HCT116 (cell line): ENCODE measurements at regions not wholly inside any gene's neighbourhood (a gene's known extent, or its start where the extent isn't known, plus 50 kb on each side); places are given as distances from the start of the nearest gene placed in this dataset.

Experiments
- ATAC-seq: fragments of 200-7000 bp; cut with Tn5 transposase; 2 replicates; pipeline ENCODE4 v1.9.1; 2020; ENCODE audit warnings: mild to moderate bottlenecking, moderate library complexity
- BruUV-seq: library from RNA; stranded (reverse); fragments of 400-500 nt; replicated peaks from 2 replicates; lab custom pipeline; 2021; lab: Mats Ljungman, UMichigan
- CTCF ChIA-PET: fragments of 300-600 bp; sonication (Branson Sonifier 250); formaldehyde crosslinking; loops from one replicate; lab custom pipeline; 2021; ENCODE audit warnings: antibody characterized with exemption; lab: Charles Lee
- POLR2A ChIA-PET: fragments of 300-600, 350-600 bp; sonication (Branson Sonifier 250); formaldehyde crosslinking; loops from one replicate; lab custom pipeline; 2021; ENCODE audit warnings: antibody characterized with exemption; lab: Charles Lee
- RAD21 ChIA-PET, 2 experiments: fragments of 300-600 bp; sonication (Branson Sonifier 250); formaldehyde crosslinking; loops; one replicate each; lab custom pipeline; 2023; ENCODE audit warnings: low total read pairs in 2 of 2; ENCODE audit not compliant: uncharacterized antibody in 2 of 2, unreplicated experiment in 2 of 2, low non-redundant PET in 1 of 2; lab: Charles Lee
- DNase-seq: peaks from one replicate; pipeline ENCODE4 v3.0.0-alpha.2; 2010; ENCODE audit warnings: low read depth, low spot score
- H2AFZ ChIP-seq: fragments of 200-600 bp; shearing (Covaris generic), sonication (generic); 2 replicates; pipeline ENCODE4 v1.6.1; 2017; ENCODE audit warnings: low read depth, mixed run types, mixed read lengths, antibody characterized with exemption, low read length; ENCODE audit not compliant: poor library complexity, severe bottlenecking
- H3K27ac ChIP-seq: 2 replicates; pipeline ENCODE4 v1.5.1; 2012; ENCODE audit warnings: low read depth, low read length
- H3K27me3 ChIP-seq: fragments of 200-600 bp; sonication (generic); 2 replicates; pipeline ENCODE4 v1.6.1; 2016; ENCODE audit warnings: mixed run types, low read length, mixed read lengths; ENCODE audit not compliant: insufficient read depth
- H3K36me3 ChIP-seq, 2 experiments: fragments of 200-500 bp in 1 of 2; fragments of 200-600 bp in 1 of 2; sonication (Bioruptor generic) in 1 of 2; sonication (generic) in 1 of 2; 2 replicates each; pipeline versions ENCODE4 v1.5.1 to v1.6.1; 2014 to 2016; ENCODE audit warnings: low read length in 2 of 2, inconsistent platforms in 1 of 2, mixed read lengths in 1 of 2, mixed run types in 1 of 2; ENCODE audit not compliant: insufficient read depth in 2 of 2, control insufficient read depth in 1 of 2
- H3K4me1 ChIP-seq, 2 experiments: fragments of 200-600 bp in 1 of 2; sonication (generic) in 1 of 2; 2 replicates each; pipeline versions ENCODE4 v1.5.1 to v1.6.1; 2012 to 2017; ENCODE audit warnings: low read length in 2 of 2, inconsistent platforms in 1 of 2, mild to moderate bottlenecking in 1 of 2, mixed read lengths in 1 of 2, mixed run types in 1 of 2, moderate library complexity in 1 of 2; ENCODE audit not compliant: insufficient read depth in 2 of 2, control insufficient read depth in 1 of 2
- H3K4me2 ChIP-seq: fragments of 200-600 bp; sonication (generic); 2 replicates; pipeline ENCODE4 v1.6.1; 2017; ENCODE audit warnings: mixed run types, low read length, mixed read lengths
- H3K4me3 ChIP-seq, 2 experiments: fragments of 200-600 bp in 1 of 2; sonication (generic) in 1 of 2; replicated peaks in 1 of 2; 2 replicates each; pipeline ENCODE4 v1.5.1; 2011 to 2016; ENCODE audit warnings: low read length in 2 of 2, control low read depth in 1 of 2, low read depth in 1 of 2, mild to moderate bottlenecking in 1 of 2, mixed read lengths in 1 of 2, mixed run types in 1 of 2
- H3K79me2 ChIP-seq: fragments of 200-600 bp; sonication (generic); 2 replicates; pipeline ENCODE4 v1.6.1; 2017; ENCODE audit warnings: mild to moderate bottlenecking, mixed run types, low read length, moderate library complexity, mixed read lengths; ENCODE audit not compliant: insufficient read depth
- H3K9ac ChIP-seq: fragments of 200-600 bp; sonication (generic); 2 replicates; pipeline ENCODE4 v1.6.1; 2016; ENCODE audit warnings: low read length, mixed read lengths
- H3K9me2 ChIP-seq: fragments of 200-600 bp; sonication (generic), shearing (Covaris generic); 2 replicates; pipeline ENCODE4 v1.6.1; 2017; ENCODE audit warnings: mixed run types, mild to moderate bottlenecking, moderate library complexity; ENCODE audit not compliant: insufficient read depth
- H3K9me3 ChIP-seq, 2 experiments: fragments of 200-500 bp in 1 of 2; fragments of 200-600 bp in 1 of 2; sonication (Bioruptor generic) in 1 of 2; sonication (generic) in 1 of 2; 2 replicates each; pipeline ENCODE4 v1.6.1; 2014 to 2017; ENCODE audit warnings: low read length in 2 of 2, mixed read lengths in 2 of 2, inconsistent platforms in 1 of 2, low read depth in 1 of 2, mild to moderate bottlenecking in 1 of 2, mixed run types in 1 of 2, moderate library complexity in 1 of 2; ENCODE audit not compliant: control insufficient read depth in 1 of 2, insufficient read depth in 1 of 2
- H4K20me1 ChIP-seq: fragments of 200-600 bp; sonication (generic), shearing (Covaris generic); 2 replicates; pipeline ENCODE4 v1.6.1; 2017; ENCODE audit warnings: mixed run types, mild to moderate bottlenecking, moderate library complexity; ENCODE audit not compliant: insufficient read depth
- CBX3 ChIP-seq: IDR thresholded peaks from 2 replicates; pipeline ENCODE4 v1.6.1; 2012; ENCODE audit warnings: low read depth
- CEBPB ChIP-seq: IDR thresholded peaks from 2 replicates; pipeline ENCODE4 v1.6.1; 2012; ENCODE audit warnings: low read depth
- EGR1 ChIP-seq: IDR thresholded peaks from 2 replicates; pipeline ENCODE4 v1.6.1; 2012; ENCODE audit warnings: low read depth
- ELF1 ChIP-seq: IDR thresholded peaks from 2 replicates; pipeline ENCODE4 v1.6.1; 2012; ENCODE audit warnings: low read depth, borderline replicate concordance
- EZH2phosphoT487 ChIP-seq: fragments of 200-600 bp; IDR thresholded peaks from 2 replicates; pipeline ENCODE4 v1.6.1; 2018; ENCODE audit warnings: antibody characterized with exemption, borderline replicate concordance
- JUND ChIP-seq: IDR thresholded peaks from 2 replicates; pipeline ENCODE4 v1.6.1; 2012
- MAX ChIP-seq: IDR thresholded peaks from 2 replicates; pipeline ENCODE4 v1.6.1; 2012
- POLR2A ChIP-seq: IDR thresholded peaks from 2 replicates; pipeline ENCODE4 v1.7.0; 2011; ENCODE audit warnings: borderline replicate concordance; ENCODE audit not compliant: insufficient read depth, insufficient read length; ENCODE audit errors: extremely low read depth
- POLR2AphosphoS5 ChIP-seq: IDR thresholded peaks from 2 replicates; pipeline ENCODE4 v1.6.1; 2011; ENCODE audit warnings: mild to moderate bottlenecking, low read depth, low read length, moderate library complexity
- RAD21 ChIP-seq: IDR thresholded peaks from 2 replicates; pipeline ENCODE4 v1.6.1; 2012; ENCODE audit warnings: low read depth, mild to moderate bottlenecking
- SIN3A ChIP-seq: IDR thresholded peaks from 2 replicates; pipeline ENCODE4 v1.6.1; 2012; ENCODE audit warnings: low read depth
- SP1 ChIP-seq: IDR thresholded peaks from 2 replicates; pipeline ENCODE4 v1.6.1; 2012; ENCODE audit warnings: low read depth
- SRF ChIP-seq: IDR thresholded peaks from 2 replicates; pipeline ENCODE4 v1.6.1; 2012; ENCODE audit warnings: low read depth
- TCF7L2 ChIP-seq: IDR thresholded peaks from 2 replicates; pipeline ENCODE4 v1.7.0; 2011; ENCODE audit warnings: borderline replicate concordance, inconsistent platforms; ENCODE audit not compliant: insufficient read depth, insufficient read length; ENCODE audit errors: extremely low read depth
- YY1 ChIP-seq: IDR thresholded peaks from 2 replicates; pipeline ENCODE4 v1.6.1; 2011; ENCODE audit warnings: low read length, low read depth, moderate library complexity, mild to moderate bottlenecking; ENCODE audit not compliant: insufficient replicate concordance; ENCODE audit errors: extremely low read depth
- ZBTB33 ChIP-seq: IDR thresholded peaks from 2 replicates; pipeline ENCODE4 v1.6.1; 2011; ENCODE audit warnings: mild to moderate bottlenecking, low read length, moderate library complexity; ENCODE audit not compliant: insufficient replicate concordance; ENCODE audit errors: extremely low read depth
- ZFX ChIP-seq: fragments of 450-650 bp; IDR thresholded peaks from 2 replicates; pipeline ENCODE4 v1.6.1; 2017
- intact Hi-C: fragments of 100-400 bp; cut with micrococcal nuclease; formaldehyde crosslinking; loops from 2 replicates; pipeline ENCODE4 v1.10.0; 2022
- TF ChIP-seq, protein P1 (sequence below), 3 experiments: fragments of 200-600 bp in 1 of 3; sonication (generic) in 1 of 3; IDR thresholded peaks in 2 of 3; conservative IDR thresholded peaks in 1 of 3; 2 replicates each; pipeline ENCODE4 v1.5.1; 2012 to 2017; ENCODE audit warnings: low read depth in 2 of 3, low read length in 2 of 3, antibody characterized with exemption in 1 of 3, borderline replicate concordance in 1 of 3, control low read depth in 1 of 3, mild to moderate bottlenecking in 1 of 3, mixed read lengths in 1 of 3, mixed run types in 1 of 3, moderate library complexity in 1 of 3; ENCODE audit not compliant: insufficient read depth in 1 of 3
- TF ChIP-seq, protein P2 (sequence below): IDR thresholded peaks from 2 replicates; pipeline ENCODE4 v1.6.1; 2012; ENCODE audit warnings: low read depth

DNA sequence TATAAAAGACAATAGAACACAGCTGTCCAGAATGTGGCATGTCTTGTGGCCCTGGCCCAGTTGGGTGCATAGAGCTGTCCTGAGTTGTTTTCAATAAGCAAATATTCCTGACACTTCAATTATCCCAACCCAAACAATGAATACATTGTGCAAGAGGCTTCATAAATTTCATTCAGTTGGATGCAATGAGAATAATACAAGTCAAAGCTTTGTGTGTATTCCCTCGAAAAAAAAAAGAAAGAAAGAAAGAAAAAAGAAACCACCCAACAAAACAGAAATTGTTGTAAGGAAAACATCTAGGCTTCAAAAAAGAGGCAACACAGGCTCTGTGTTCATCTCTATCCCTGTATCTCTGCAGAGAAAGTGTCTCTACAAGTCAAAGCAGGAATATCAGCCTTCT lies 138.7 kb upstream of the ADO start:
- Histone ChIP-seq H3K4me1 (no peaks in the 10 kb centered on the region), H2AFZ (no peak overlapping the region), H3K9ac (no peak overlapping the region), H3K4me3 (no peak overlapping the region), H3K4me2 (no peak overlapping the region), H4K20me1 (no peaks in the 10 kb centered on the region), H3K36me3 (no peaks in the 10 kb centered on the region), H3K9me2 (no peaks in the 10 kb centered on the region), H3K79me2 (no peaks in the 10 kb centered on the region), H3K9me3 (no peaks in the 10 kb centered on the region), H3K27me3 (no peaks in the 10 kb centered on the region), H3K27ac (no peak overlapping the region)
- ChIA-PET POLR2A (no interaction called here), RAD21 (no interaction called here), CTCF (no interaction called here)
- DNase-seq (no peak), ATAC-seq (no peak)
- TF ChIP-seq SIN3A (no peak), ELF1 (no peak), POLR2AphosphoS5 (no peak), MAX (no peak), CEBPB (no peak), TCF7L2 (no peak), YY1 (no peak), JUND (no peak), ZBTB33 (no peak), SP1 (no peak), SRF (no peak), POLR2A (no peak), RAD21 (no peak), EZH2phosphoT487 (no peak), CBX3 (no peak), EGR1 (no peak), ZFX (no peak)
- TF ChIP-seq, protein P1, sequence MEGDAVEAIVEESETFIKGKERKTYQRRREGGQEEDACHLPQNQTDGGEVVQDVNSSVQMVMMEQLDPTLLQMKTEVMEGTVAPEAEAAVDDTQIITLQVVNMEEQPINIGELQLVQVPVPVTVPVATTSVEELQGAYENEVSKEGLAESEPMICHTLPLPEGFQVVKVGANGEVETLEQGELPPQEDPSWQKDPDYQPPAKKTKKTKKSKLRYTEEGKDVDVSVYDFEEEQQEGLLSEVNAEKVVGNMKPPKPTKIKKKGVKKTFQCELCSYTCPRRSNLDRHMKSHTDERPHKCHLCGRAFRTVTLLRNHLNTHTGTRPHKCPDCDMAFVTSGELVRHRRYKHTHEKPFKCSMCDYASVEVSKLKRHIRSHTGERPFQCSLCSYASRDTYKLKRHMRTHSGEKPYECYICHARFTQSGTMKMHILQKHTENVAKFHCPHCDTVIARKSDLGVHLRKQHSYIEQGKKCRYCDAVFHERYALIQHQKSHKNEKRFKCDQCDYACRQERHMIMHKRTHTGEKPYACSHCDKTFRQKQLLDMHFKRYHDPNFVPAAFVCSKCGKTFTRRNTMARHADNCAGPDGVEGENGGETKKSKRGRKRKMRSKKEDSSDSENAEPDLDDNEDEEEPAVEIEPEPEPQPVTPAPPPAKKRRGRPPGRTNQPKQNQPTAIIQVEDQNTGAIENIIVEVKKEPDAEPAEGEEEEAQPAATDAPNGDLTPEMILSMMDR (IDR thresholded peaks at IDR 0.05 in 2 of 3, conservative IDR thresholded peaks at IDR 0.05 in 1 of 3; ENCODE audit: borderline replicate concordance in 1 of 3, insufficient read depth in 1 of 3, low read depth in 2 of 3, low read length in 2 of 3) = no peak
- TF ChIP-seq, protein P2, sequence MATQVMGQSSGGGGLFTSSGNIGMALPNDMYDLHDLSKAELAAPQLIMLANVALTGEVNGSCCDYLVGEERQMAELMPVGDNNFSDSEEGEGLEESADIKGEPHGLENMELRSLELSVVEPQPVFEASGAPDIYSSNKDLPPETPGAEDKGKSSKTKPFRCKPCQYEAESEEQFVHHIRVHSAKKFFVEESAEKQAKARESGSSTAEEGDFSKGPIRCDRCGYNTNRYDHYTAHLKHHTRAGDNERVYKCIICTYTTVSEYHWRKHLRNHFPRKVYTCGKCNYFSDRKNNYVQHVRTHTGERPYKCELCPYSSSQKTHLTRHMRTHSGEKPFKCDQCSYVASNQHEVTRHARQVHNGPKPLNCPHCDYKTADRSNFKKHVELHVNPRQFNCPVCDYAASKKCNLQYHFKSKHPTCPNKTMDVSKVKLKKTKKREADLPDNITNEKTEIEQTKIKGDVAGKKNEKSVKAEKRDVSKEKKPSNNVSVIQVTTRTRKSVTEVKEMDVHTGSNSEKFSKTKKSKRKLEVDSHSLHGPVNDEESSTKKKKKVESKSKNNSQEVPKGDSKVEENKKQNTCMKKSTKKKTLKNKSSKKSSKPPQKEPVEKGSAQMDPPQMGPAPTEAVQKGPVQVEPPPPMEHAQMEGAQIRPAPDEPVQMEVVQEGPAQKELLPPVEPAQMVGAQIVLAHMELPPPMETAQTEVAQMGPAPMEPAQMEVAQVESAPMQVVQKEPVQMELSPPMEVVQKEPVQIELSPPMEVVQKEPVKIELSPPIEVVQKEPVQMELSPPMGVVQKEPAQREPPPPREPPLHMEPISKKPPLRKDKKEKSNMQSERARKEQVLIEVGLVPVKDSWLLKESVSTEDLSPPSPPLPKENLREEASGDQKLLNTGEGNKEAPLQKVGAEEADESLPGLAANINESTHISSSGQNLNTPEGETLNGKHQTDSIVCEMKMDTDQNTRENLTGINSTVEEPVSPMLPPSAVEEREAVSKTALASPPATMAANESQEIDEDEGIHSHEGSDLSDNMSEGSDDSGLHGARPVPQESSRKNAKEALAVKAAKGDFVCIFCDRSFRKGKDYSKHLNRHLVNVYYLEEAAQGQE = no peak
- no TSS peak for BruUV-seq
- intact Hi-C loops = no loop called here
